ENCODE measurements at regions not wholly inside any gene's neighbourhood (a gene's known extent, or its start where the extent isn't known, plus 50 kb on each side); places are given as distances from the start of the nearest gene placed in this dataset.

- TF ChIP-seq CTCF (IDR thresholded peaks at IDR 0.05) = no peak
- DNase-seq (no peak), ATAC-seq (no peak)
- H3K4me1 ChIP-seq (ENCODE audit: low read depth) = peaks cover 8% of the 10 kb centered on the region
- no peaks in the 10 kb centered on the region for H3K9me3 ChIP-seq
- no peaks in the 10 kb centered on the region for H3K36me3 ChIP-seq (ENCODE audit: low read depth)
- intact Hi-C loops (cut with DNase I, micrococcal nuclease) = no loop called here
- H3K4me3 ChIP-seq = no peak overlapping the region
These were observed 128.1 kb downstream of the DACT1 start for GRCh38 chr14:58765843-58766242.

- TF ChIP-seq CTCF (IDR thresholded peaks at IDR 0.05) = no peak
- intact Hi-C loops (cut with DNase I, micrococcal nuclease) = no loop called here
- Histone ChIP-seq H3K4me1 (ENCODE audit: low read depth) (peaks cover 24% of the 10 kb centered on the region), H3K9me3 (no peaks in the 10 kb centered on the region), H3K36me3 (ENCODE audit: low read depth) (no peaks in the 10 kb centered on the region), H3K4me3 (no peak overlapping the region)
- DNase-seq (no peak), ATAC-seq (peak; percentile 73)
These were observed 131.4 kb downstream of the DACT1 start for GRCh38 chr14:58769011-58769643.

- intact Hi-C loops (cut with DNase I, micrococcal nuclease) = no loop called here
- DNase-seq = no peak
- Histone ChIP-seq H3K36me3 (ENCODE audit: low read depth) (no peaks in the 10 kb centered on the region), H3K4me1 (ENCODE audit: low read depth) (peaks cover 24% of the 10 kb centered on the region), H3K9me3 (no peaks in the 10 kb centered on the region), H3K4me3 (no peak overlapping the region)
- TF ChIP-seq CTCF (IDR thresholded peaks at IDR 0.05) = no peak
- no peak for ATAC-seq
These were observed 132.0 kb downstream of the DACT1 start for GRCh38 chr14:58769771-58770170.

GRCh38 chr14:58770491-58770982 lies 132.8 kb downstream of the DACT1 start:
- intact Hi-C loops (cut with DNase I, micrococcal nuclease) = no loop called here
- Histone ChIP-seq H3K4me1 (ENCODE audit: low read depth) (peaks cover 24% of the 10 kb centered on the region), H3K9me3 (no peaks in the 10 kb centered on the region), H3K36me3 (ENCODE audit: low read depth) (no peaks in the 10 kb centered on the region), H3K4me3 (no peak overlapping the region)
- ATAC-seq (peak; percentile 83), DNase-seq (peak in 1 of 3 donors; percentile 61)
- no peak for TF ChIP-seq CTCF (IDR thresholded peaks at IDR 0.05)

- TF ChIP-seq CTCF (IDR thresholded peaks at IDR 0.05) = no peak
- DNase-seq (no peak), ATAC-seq (no peak)
- Histone ChIP-seq H3K4me1 (ENCODE audit: low read depth) (peaks cover 24% of the 10 kb centered on the region), H3K4me3 (no peak overlapping the region), H3K9me3 (no peaks in the 10 kb centered on the region), H3K36me3 (ENCODE audit: low read depth) (no peaks in the 10 kb centered on the region)
- intact Hi-C loops (cut with DNase I, micrococcal nuclease) = no loop called here
These were observed 133.3 kb downstream of the DACT1 start for GRCh38 chr14:58771016-58771415.

GRCh38 chr14:58772116-58772515 lies 134.4 kb downstream of the DACT1 start:
- TF ChIP-seq CTCF (IDR thresholded peaks at IDR 0.05) = no peak
- Histone ChIP-seq H3K9me3 (no peaks in the 10 kb centered on the region), H3K4me1 (ENCODE audit: low read depth) (peaks cover 24% of the 10 kb centered on the region), H3K36me3 (ENCODE audit: low read depth) (no peaks in the 10 kb centered on the region), H3K4me3 (no peak overlapping the region)
- DNase-seq = no peak
- ATAC-seq = no peak
- intact Hi-C loops (cut with DNase I, micrococcal nuclease) = no loop called here

Measured in mucosa of descending colon (tissue), 3 donors.